GM12872 (cell line): ENCODE measurements at regions not wholly inside any gene's neighbourhood (a gene's known extent, or its start where the extent isn't known, plus 50 kb on each side); places are given as distances from the start of the nearest gene placed in this dataset.

Source experiments
- CTCF ChIP-seq: IDR thresholded peaks from 3 replicates; pipeline ENCODE4 v1.5.1; 2011; ENCODE audit warnings: low read depth, mild to moderate bottlenecking, low read length, moderate library complexity; ENCODE audit not compliant: insufficient read depth

- no peak for TF ChIP-seq CTCF
These were observed 370.2 kb upstream of the BRINP1 start for GRCh38 chr9:119739476-119739875.

- TF ChIP-seq CTCF: no peak
These were observed 367.5 kb upstream of the BRINP1 start for GRCh38 chr9:119736491-119737454.

- TF ChIP-seq CTCF: no peak
These were observed 358.8 kb upstream of the BRINP1 start for GRCh38 chr9:119727988-119728387.

GRCh38 chr9:119726035-119726434 is 356.8 kb upstream of the BRINP1 start:
- TF ChIP-seq CTCF: no peak

- TF ChIP-seq CTCF: no peak
These were observed 353.1 kb upstream of the BRINP1 start for GRCh38 chr9:119722384-119722783.

GRCh38 chr9:119712325-119712724 is 343.1 kb upstream of the BRINP1 start:
- no peak for TF ChIP-seq CTCF

- TF ChIP-seq CTCF: no peak
These were observed 340.2 kb upstream of the BRINP1 start for GRCh38 chr9:119709431-119709830.
